ENCODE measurements at regions not wholly inside any gene's neighbourhood (a gene's known extent, or its start where the extent isn't known, plus 50 kb on each side); places are given as distances from the start of the nearest gene placed in this dataset.

DNA sequence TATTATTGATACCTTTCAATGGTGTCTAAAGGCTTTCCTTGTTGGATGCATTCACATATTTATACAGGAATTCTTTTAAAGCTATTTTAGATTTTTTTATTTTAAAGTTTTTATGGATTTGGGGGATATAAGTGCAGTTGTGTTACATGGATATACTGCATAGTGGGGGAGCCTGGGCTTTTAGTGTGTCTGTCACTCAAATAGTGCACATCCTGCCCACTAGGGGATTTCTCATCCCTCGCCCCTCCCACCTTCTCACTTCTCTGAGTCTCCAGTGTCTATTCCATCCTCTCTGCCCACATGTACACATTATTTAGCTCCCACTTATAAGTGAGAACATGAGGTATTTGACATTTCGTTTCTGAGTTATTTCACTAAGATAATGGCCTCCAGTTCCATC lies 154.0 kb upstream of the MKI67 start:
- no peak for DNase-seq (ENCODE audit: extremely low read depth, low read depth)

- DNase-seq (ENCODE audit: extremely low read depth, low read depth), result no peak
Observed at GRCh38 chr10:128281343-128281742, 155.1 kb upstream of the MKI67 start.

- DNase-seq (ENCODE audit: extremely low read depth, low read depth), result no peak
Observed at GRCh38 chr10:128281861-128282260, 155.6 kb upstream of the MKI67 start.

DNA sequence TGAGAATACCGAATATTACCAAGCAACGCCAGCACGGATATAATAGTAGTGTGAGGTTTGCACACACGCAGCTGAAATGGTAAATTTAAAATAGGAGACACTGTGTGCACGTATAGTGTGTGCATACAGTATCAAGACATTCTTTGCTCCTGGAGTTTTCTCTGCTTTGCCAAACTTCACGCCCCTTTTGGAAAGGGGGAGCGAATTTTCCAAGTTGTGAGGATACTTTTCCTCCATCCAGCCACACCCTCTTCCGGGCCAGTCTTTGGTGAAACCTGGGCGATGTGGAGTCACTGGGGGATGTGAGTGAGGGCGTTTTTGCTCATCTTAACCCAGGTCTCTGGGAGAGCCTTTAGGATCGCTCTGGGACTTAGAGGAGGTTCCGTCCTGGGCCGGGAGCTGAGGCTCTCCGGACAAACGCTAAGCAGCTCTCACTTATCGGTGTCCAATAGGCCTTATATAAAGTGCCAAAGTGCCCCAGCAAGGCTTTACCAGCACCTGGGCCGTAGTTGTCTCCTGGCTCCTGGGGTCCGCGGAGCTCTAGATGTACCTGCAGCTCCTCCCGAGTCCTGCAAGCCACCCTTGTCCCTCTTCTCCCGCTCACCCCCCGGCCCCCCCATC lies 160.0 kb upstream of the MKI67 start:
- no peak for DNase-seq (ENCODE audit: extremely low read depth, low read depth)

GRCh38 chr10:128286762-128287500 lies 160.7 kb upstream of the MKI67 start:
- DNase-seq (ENCODE audit: extremely low read depth, low read depth), result no peak

DNA sequence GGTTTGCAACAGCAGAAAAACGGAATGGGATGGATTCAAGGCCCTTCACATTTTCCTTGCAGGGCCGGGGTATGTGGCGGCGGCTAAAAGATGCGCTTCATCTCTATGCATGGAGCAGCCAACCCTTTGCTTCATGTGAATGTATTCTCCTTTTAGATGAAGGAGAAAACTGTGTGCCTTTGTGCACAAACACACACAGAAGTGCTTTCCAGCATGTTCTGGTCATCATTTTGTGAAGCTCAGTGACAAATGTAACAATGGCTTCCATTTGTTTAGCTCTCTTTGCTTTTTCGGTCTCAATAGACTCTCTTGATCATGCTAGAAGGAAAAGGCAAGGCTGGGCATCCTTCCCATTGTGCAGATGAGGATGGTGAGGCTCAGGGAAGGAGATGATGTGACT lies 161.7 kb upstream of the MKI67 start:
- no peak for DNase-seq (ENCODE audit: extremely low read depth, low read depth)

DNA sequence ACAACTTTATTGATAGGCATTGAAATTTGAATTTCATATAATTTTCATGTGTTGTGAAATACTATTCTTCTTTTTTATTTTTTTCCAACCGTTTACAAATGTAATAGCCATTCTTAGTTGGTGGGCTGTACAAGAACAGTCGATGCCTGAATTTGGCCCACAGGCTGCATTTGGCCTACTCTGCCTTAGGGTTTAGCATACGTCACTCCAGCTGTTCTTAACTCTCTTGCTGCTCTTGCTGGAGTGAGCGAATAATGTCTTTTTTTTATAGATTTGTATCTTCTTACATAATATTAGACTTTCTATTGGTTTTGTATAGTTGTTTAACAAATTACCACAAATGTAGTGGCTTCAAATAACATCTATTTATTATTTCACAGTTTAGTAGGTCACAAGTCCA lies 163.4 kb upstream of the MKI67 start:
- DNase-seq (ENCODE audit: extremely low read depth, low read depth), result no peak

DNA sequence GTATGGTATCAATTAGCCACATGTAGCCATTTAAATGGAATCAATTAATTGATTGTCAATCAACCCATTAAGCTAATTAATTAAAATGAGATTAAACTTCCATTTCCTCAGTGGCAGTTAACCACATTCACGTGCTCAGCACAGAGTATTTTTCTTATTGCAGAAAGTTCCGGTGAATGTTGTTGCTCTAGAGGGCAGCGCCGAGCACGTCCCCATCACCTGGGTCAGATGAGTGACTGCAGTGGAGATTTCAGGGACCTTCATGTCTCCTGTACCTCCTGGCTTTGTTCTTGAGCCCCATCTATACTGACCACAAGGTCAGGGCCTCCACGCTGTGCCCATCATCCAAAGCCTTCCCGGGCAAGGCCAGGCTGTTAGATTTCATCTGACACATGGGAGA lies 168.8 kb upstream of the MKI67 start:
- no peak for DNase-seq (ENCODE audit: extremely low read depth, low read depth)

DNA sequence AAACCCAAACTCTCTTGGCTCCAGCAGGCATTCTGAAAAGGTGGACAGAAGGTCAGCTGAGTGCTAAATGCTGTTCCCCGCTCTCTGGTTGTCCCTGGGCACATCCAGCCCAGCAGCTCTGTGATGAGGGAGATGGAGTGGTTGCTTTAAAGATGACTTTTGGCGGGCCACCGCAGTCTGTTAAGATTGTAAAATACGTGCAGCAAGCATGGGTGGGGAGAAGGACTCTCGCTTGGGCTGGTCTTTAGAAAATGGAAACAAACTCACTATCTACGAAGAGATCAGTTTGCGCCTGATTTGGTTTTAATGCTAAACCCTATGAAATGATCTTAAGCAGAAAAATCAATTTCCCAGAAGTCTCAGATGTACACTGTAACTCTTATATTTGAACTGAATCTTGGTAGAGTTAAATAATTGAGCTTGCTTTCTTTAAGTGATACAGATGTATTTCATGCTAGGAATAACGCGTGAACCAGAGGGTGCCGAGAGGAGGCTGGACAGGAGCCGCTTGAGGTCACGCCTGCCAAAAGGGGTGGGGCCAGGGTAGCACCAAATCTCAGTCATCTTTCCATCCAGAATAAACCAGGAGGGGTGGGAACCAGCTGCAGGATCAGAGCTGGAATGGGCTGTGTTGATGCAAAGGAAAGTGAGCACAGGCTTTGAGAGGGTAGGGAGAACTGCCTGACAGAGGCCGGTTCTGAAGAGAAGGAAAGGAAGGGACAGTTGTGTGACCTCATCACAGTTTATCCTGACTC lies 170.2 kb upstream of the MKI67 start:
- no peak for DNase-seq (ENCODE audit: extremely low read depth, low read depth)

DNA sequence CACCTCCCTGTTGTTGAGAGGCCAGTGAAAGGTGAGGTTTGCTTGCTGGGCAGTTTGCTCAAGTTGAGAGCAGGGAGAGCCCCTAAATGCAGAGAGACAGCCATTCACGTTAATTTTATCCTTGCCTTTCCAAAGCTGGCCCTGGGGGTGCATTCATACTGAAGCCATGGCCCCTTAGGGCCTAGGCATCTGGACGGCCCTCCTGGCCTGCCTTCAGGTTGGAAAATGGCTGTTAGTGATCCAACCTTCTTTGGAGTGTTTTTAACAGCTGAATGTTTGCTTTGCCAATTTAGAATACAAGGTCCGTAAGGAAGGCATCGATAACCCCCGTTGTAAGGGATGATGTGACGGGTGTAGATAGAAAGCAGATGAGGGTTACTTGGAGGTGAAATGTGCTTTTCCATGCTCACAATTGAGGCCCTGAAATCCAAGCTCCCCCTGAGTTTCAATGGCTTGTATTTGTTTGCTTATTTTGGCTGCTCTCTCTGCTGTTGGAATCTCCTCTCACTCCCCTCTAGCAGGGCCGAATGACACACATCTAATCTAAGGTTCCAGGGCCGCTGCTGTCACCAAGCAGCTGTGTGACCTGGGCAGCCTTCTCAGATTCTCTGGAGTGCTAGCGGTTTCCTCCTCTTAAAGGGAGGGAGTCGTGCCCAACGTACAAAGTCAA lies 171.6 kb upstream of the MKI67 start:
- DNase-seq (ENCODE audit: extremely low read depth, low read depth), result no peak

DNA sequence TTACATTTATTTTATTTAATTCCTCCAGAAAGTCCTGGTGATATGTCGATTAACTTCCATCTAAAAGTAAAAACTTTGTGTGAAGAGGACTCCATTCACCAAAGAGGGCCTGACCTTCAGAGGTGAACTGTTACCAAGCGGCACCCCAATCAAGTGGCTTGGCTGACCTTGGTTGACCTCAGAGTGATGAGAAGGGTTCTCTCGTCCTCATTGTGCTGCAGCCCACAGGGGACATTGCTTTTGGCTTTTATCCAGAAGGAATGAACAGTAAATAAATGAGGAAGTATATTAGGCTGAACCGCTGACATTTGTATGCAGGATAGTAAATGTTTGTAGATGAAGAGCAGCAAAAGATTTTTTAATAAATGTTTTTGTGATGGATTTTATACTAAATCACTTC lies 172.4 kb upstream of the MKI67 start:
- DNase-seq (ENCODE audit: extremely low read depth, low read depth), result no peak

GRCh38 chr10:128300290-128300824 lies 174.1 kb upstream of the MKI67 start:
- no peak for DNase-seq (ENCODE audit: extremely low read depth, low read depth)

GRCh38 chr10:128301051-128301450 lies 174.8 kb upstream of the MKI67 start:
- no peak for DNase-seq (ENCODE audit: extremely low read depth, low read depth)

- DNase-seq (ENCODE audit: extremely low read depth, low read depth), result no peak
Observed at GRCh38 chr10:128302808-128303207, 176.6 kb upstream of the MKI67 start.

- no peak for DNase-seq (ENCODE audit: extremely low read depth, low read depth)
Observed at GRCh38 chr10:128304271-128304670, 178.0 kb upstream of the MKI67 start.

- no peak for DNase-seq (ENCODE audit: extremely low read depth, low read depth)
Observed at GRCh38 chr10:128305601-128306345, 179.6 kb upstream of the MKI67 start.

DNA sequence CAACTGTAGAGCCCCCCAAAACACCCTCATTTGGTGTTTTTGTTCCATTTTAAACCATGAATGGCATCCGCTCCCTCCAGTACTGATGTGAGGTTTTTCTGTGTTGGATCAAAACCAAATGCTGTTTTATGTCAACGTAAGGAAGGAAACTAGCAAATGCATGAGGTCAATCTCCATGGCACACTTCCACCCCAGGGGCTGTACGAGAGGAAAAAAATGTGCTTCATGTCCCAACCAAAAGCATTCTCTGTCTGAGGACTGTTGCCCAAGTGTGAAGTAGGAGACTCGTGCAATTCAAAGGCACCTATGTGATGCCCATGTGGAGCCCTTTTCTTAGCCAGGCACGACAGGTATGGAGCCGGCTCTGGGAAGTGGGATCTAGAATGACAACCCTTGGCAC lies 180.3 kb upstream of the MKI67 start:
- no peak for DNase-seq (ENCODE audit: extremely low read depth, low read depth)

DNA sequence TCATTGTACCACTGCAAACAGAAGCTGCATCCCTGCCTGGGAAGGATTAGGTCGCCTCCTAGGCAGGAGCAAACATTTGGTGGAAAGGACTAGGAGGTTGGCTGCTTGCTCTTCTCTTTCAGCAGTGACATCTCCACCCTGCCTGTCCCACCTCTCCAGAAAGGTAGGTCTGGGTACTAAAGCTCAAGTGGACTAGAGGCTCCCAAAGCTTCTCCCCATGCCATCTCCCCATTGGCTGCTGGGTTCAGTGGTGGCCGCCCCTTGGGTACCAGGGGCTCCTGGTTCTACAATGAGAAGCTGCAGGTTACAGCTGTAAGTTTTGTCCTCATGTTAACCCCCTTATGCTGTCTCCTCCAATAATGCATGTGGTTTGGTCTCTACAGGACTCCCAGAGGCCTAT lies 180.7 kb upstream of the MKI67 start:
- DNase-seq (ENCODE audit: extremely low read depth, low read depth), result no peak

DNA sequence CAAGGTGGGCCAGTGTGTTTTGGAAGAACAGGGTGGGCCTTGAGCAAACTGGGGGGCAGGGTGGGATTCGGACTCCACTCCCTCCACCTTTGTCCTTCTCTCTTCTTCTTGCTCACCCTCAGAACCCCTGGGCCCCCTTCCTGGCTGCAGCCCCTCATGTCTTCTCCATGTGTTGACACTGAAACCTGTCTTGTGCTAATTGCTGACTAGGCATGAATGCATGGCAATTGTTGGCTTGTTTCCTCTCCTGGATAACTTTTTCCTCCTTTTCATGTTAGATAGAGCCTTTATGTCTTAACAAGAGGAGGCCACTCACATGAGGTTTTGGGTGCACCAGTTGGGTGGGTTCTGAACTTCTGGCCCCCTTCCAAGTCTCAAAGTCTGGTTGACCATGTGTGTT lies 181.6 kb upstream of the MKI67 start:
- no peak for DNase-seq (ENCODE audit: extremely low read depth, low read depth)

GRCh38 chr10:128310971-128311658 lies 184.9 kb upstream of the MKI67 start:
- no peak for DNase-seq (ENCODE audit: extremely low read depth, low read depth)
